Epidermal melanocyte (primary cell): ENCODE measurements at regions not wholly inside any gene's neighbourhood (a gene's known extent, or its start where the extent isn't known, plus 50 kb on each side); places are given as distances from the start of the nearest gene placed in this dataset.

Source experiments
- DNase-seq: peaks from one replicate; pipeline ENCODE4 v3.0.0; 2011; ENCODE audit warnings: low spot score; ENCODE audit not compliant: insufficient read length

DNA sequence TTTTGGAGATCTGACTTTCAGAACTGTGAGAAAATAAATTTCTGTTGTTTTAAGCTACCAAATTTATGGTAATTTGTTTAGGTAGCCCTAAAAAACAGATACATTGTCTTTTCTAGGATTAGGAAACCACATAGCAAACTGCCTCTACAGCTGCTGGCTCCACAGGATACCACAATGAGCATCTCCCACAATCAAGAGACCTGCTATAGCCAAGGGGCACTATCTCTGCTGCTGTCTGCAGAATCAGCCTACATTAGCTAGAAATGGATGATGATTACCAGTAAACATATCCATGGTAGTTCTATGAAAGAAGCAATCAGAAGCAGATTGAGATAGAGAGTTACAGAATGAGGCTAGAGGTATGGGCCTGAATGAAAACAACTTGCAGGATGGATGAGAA lies 244.4 kb upstream of the NDST4 start:
- no peak for DNase-seq

DNA sequence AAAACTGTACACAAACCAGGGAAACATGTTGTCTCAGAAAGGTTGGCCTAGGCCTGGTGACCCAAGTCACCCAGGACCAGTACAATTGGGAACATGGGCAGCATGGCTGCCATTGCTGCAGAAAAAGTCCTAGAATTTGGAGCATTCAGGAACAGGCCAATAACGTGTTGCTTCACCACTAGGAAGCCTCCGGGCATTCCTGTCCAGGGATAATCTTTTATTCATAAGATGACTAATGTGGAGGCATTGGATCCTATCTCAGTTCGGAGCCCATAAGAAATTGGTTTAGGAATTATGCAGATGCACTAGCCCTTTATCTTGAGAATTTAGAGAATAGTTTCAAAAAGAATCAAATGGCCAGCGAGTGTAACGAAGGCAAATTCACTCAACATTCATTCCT lies 242.8 kb upstream of the NDST4 start:
- no peak for DNase-seq

DNA sequence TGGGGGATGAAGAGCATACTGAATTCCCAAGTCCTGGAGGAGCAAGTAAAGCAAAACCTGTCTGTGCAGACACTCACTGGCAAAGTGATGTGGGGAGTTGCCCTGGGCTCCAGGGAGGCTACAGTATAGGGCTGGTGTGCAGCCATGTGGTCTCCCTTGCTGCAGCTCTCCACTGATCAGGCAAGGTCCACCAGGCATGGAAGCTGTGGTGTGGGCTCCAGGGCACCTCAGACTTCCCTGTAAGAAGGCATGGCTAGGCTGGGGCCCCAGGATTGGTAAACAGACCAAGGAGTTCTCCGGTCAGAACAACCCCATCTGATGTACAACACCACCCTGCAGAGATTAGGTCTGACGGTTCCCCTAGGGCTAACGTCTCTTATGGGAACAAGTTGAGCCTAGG lies 241.9 kb upstream of the NDST4 start:
- no peak for DNase-seq

DNA sequence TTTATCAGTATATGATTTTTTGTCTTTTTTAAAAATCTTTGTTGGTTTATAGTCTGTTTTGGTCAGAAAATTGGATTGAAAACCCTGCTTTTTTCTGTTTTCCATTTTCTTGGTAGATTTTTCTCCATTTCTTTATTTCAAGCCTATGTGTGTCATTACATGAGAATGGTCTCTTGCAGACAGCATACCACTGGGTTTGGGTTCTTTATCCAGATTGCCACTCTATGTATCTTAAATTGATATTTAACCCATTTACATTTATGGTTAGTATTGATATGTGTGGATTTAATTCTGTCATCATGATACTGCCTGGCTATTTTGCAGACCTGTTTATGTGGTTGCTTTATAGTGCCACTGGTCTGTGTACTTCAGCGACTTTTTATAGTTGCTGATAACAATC lies 239.9 kb upstream of the NDST4 start:
- no peak for DNase-seq

DNA sequence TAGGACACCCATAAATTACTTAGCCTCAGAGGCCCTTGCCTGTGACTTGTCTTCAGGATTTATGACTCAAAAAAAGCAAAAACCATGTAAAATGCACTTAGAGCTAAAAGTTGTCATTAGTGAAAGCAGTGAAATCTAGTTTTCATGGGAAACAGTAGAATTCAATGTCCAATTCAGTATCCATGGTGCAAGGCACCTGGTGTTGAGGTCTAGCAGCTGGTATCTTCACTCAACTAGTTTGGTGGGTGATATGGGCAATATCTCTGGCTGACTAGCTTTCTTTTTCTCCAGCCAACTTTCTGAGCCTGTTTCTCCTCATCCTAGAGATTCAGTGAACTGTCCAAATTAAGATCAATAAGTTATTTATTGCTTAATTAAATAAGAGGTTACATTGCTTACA lies 229.8 kb upstream of the NDST4 start:
- DNase-seq = no peak

DNA sequence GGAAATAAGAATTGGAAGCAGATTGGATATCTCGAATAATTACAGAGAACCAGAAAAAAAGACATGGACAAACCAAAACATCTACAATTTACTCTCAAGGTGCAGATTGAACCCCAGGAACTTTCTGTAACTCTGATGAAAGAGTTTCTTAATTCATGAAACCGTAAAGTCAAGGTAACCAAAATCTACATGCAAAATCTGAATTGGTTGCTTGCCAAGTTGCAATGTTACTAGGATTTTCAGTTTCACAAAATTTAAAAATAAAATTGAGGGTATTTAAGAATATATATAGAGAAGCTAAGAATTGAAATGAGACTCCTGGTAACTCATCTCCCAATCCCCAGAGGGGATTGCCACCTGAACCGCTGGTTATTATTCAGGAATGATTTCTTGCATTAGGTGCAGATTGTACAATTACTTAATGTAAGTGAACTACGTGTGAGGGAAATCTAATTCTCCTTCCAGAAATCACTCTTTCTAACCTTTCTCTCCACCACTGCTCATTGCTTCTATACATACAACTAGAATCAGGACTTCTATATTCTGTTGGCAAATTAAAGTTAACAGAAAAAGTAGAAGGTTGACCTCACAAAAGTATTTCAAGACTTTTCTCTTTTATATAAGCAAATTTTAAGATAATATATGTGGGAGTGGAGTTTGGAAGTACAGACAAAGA lies 221.5 kb upstream of the NDST4 start:
- no peak for DNase-seq

DNA sequence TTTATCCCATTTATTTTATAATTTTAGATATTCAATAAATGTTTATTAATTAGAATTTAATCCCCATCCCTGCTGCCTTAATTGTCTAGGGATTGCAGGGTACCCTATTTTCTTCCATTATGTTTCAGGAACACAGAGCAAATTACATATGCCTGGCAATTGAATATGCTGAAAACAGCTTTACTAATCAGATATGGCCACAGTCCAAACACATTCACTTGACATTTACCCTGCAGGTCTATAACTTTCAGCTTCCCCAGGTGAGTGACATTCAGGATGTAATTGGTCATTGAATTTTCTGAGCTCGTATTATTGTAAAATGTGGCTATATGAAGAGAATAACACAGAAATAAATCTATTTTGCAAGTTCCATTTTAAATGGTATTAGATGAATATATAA lies 218.7 kb upstream of the NDST4 start:
- DNase-seq = no peak

DNA sequence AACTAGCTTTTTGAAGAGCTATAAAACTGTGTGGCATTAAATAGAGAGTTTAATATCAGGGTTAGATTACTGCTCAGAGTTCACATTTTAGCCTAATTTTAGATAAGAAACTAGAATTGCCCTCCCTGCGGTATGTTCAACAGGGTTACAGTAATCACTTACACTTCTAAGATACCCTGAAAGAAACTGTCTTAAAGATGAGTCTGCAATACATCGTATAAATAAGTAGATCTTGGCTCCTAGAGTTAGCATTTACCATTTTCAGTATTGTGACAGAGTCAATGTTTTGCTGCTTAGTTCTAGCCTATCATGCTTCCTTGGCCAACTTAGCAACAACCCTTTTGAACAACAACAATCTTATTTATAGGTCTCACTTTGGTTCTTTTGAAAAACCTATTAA lies 217.8 kb upstream of the NDST4 start:
- DNase-seq = no peak

DNA sequence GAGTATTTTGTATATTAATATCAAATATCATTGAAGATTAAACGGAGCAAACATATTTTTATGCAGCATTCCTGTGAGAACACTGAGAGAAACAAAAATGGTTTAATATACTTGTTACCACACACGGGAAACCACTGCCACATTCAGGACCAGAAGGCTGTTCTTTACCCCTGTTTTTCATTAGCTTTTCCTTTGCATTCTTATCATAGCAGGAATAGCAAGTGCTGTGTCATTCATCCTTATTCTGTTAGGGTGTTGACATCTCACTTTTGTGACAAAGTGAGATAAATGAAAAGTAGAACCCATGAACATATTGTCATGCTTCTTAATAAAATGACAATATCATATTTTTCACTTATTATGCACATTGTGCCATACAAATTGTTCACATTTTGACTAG lies 212.4 kb upstream of the NDST4 start:
- DNase-seq = no peak

DNA sequence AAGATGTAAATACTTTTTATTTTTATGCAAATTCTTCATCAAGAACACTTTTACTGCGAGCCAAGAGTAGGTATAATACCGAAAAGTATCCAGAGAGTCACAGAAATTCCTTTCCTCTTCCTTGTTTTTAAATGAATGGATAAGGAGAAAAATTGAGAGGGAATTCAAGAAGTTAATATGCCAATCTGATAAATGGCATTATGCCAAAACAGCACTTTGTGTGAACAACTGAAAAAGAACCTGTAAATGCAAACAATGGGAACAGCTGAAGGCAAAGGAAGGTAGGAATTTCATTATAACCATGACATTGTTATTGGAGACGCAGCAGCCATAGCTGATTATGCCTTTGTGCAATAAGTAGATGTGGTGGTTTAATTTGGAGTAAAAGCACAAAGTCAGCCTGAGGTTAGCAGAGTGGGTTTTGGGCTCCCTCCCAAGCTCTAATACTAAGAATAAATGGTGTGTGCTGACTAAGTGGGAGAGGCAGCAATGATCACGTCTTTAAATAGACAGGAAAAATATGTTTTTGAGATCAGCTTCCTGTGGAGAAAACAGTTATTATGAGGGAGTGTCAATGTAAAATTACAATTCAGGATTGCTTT lies 209.8 kb upstream of the NDST4 start:
- no peak for DNase-seq

DNA sequence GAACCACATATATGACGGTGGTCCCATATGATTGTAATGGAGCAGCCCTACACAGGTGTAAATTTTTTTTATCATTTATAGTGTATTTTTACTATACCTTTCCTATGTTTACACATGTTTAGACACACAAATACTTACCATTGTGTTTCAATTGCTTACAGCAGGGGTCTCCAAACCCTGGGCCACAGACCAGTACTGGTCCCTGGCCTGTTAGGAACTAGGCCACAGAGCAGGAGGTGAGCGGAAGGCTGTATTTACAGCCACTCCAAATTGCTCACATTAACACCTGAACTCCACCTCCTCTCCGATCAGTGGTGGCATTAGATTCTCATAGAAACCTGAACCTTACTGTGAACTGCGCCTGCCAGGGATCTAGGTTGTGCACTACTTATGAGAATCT lies 201.8 kb upstream of the NDST4 start:
- no peak for DNase-seq

DNA sequence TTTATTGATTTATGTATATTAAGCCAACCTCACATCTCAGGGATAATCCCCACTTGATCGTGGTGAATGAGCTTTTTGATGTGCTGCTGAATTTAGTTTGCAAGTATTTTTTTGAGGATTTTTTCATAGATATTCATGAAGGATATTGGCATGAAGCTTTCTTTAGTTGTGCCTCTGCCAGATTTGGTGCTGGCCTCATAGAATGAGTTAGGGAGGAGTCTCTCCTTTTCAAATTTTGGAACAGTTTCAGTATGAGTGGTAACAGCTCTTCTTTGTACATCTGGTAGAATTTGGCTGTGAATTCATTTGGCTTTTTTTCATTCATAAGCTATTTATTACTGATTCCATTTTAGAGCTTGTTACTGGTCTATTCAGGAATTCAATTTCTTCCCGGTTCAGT lies 197.2 kb upstream of the NDST4 start:
- no peak for DNase-seq

DNA sequence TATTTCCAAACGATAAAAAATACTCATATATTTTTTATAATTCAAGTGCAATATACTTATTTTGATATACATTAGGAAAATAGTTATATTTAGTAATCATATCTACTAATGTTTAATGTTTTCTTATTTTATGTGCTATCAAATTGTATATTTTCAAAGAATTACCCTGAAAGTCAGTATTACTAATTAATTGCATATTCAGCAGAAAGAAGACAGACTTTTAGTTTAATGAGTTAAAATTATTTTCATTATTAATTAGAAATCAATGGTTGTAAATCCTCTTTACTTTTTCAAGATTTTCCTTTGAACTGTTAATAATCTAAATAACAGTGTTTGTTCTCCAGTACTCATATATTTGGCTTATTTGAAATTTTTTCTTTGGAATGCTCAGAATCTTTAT lies 181.3 kb upstream of the NDST4 start:
- DNase-seq = no peak

DNA sequence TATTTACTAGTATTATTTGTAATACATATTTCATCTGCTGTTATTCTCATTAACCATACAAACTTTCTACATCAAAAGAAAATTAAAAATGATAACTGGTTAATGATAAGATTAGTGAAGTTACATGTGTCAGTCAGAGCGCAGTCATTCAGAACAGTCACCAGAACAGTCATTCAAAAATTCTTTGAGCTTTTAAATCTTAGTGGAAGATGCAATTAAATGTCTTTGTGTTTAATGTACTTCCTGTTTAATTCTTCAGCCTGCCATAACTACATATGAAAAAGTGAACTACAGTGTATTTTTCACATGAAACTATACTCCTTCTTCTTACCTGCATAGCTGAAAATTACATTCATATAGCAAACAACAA lies 179.7 kb upstream of the NDST4 start:
- DNase-seq = no peak

DNA sequence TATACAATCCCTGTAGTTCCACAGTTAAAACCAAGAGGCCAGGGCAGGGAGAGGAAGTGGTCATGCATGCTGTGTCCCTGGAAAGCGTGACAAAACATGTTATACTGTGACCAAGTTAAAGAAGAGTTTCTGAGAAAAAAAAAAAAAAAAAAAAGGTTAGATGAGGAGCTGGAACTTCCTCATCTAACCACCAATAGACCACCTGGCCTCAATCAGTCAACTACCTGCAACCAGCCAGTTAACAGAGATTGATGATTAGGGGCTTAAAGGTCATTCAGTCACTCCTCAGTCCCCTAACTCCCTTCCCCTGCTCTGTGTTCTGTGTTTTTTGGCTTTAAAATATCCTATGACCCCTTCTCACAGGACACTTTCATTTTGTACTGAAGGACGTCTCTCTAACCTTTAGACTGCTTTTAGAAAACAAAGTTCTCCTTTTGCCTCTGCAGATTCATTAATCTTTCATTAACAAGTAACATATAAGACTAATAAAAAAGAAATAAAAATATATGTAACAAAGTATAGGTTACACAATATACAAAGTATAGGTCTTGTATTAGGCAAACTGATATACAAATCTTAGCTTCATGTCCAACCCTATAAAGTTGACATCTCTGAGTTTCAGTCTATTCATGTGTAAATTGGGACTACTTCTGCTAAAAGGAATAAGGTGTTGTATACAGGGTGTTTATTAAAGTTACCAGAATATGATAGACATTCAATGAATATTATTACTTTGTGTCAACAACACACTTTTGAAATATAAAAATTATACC lies 179.1 kb upstream of the NDST4 start:
- DNase-seq = no peak

DNA sequence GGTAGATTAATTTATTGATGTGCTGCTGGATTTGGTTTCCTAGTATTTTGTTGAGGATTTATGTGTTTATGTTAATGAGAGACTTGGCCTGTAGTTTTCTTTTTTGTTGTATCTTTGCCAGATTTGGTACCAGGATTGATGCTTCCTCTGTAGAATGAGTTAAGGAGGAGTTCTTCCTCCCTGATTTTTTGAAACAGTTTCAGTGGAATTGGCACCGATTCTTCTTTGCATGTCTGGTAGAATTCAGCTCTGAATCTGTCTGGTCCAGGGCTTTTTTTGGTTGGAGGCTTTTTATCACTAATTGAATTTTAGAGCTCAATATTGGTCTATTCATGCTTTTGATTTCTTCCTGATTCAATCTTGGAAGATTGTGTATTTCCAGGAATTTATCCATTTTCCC lies 174.0 kb upstream of the NDST4 start:
- no peak for DNase-seq

DNA sequence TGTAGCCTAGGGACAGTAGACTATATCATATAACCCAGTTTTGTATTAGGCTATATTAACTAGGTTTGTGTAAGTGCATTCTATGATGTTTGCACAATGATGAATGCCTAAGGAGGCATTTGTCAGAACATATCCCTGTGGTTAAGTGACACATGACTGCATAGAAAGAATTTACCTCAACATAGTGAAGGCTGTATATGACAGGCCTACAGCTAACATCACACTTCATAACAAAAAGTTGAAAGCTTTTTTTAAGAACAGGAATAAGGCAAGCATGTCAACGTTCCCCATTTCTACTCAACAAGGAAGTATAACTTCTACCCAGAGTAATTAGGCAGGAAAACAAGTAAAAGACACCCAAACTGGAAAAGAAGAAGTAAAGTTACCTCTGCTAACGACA lies 165.9 kb upstream of the NDST4 start:
- no peak for DNase-seq

DNA sequence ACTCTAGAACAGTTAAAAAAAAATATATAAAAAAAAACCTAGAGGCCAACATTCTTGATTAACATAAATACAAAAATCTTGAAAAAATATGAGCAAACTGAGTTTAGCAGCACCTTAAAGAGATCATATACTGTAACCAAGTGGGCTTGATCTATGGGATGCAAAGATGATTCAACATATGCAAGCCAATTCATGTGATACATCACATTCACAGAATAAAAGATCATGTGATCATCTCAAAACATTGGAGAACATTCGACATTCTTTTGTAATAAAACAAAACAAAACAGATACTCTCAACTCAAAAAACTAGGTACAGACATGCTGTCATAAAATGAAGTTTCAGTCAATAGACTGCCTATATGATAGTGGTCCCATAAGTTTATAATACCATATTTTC lies 165.4 kb upstream of the NDST4 start:
- DNase-seq = no peak

DNA sequence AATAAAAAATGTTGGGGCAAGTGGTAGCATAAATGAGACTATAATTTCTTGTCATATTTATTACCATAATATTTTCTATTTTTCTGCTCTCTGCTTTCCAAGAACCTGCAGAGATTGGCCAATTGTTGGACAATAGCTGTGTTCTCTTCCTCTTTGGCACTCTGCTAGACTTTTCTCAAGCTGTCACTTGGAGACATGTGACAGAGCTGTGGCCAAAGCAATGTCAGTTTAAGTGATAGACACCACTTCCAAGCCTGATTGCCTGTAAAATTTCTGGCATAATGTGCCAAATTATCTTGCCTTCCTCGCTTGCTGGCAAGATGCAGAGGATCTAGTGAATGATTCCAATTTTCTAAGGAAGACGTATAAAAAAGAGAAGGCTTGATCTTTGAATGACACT lies 162.2 kb upstream of the NDST4 start:
- no peak for DNase-seq

DNA sequence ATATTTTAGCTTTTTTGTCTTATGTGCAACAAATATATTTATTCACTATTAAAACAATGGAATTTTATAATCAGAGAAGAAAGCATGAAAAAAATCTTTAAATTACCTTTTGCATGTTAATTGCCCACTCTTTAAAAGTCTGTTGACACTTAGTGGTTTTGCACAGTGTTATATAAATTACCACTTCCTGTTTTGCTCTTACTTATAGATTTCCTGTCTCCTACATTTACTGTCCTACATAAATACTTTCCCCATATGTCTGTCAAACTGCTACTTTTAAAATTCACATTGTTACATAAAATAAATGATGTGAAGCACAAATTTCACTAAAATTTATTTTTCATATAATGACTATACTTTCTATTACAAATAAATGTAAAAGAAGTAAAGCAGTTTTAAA lies 161.1 kb upstream of the NDST4 start:
- no peak for DNase-seq

DNA sequence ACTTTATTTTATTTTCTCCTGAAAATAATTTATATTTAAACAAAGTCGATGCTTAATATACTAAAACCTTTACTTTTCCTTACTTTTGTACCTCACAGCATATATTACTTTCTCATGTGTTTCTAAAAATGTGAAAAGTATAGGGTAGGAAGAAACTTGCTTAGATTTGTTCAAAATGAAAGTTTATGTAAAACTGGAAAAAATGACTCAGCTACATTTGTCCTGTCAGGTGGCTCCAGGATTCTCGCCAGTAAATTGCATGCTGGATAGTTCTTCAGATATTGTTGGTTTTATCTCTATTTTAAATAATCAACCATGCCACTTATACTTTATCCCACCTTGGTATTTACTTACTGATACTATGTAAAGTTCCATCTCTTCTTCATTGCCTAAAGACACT lies 159.2 kb upstream of the NDST4 start:
- no peak for DNase-seq

DNA sequence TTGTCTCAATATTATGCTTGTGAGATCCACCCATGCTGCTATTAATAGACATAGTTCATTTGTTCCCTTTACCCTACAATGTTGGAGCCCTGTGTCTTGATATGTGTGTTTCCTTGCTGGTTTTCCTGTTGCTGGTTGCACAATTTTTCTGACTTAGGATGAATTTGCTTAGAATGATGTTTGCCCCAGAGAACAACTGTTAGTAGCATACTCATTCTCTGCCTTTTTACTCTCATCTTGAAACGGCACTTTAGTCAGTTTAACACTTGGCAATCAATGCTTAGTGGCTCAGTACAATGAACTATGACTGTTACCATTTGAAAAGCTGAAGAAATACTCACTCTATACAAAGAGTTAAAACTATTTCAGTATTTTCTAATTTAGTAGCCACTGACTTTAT lies 158.8 kb upstream of the NDST4 start:
- DNase-seq = no peak

DNA sequence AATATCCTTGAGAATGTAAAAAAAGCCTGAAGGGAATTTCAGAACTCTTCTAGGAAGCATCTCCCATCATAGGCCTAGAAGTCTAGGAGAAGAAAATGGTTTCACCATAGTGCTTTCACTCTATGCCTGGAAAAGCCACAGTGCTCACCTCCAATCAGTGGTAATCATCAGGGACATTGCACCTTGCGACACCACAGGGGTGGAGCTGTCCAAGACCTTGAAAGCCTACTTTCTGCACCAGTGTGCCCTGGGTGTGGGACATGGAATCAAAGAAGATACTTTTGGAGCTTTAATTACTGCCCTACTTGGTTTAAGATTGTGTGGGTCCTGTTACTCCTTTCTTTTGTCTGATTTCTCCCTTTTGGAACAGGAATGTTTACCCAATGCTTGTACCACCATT lies 146.8 kb upstream of the NDST4 start:
- DNase-seq = no peak
